RWPE1 (cell line): ENCODE measurements at regions not wholly inside any gene's neighbourhood (a gene's known extent, or its start where the extent isn't known, plus 50 kb on each side); places are given as distances from the start of the nearest gene placed in this dataset.

Experiments used
- CTCF ChIA-PET: fragments of 350-600 bp; sonication (Branson Sonifier 250); formaldehyde crosslinking; extraction: SDS; loops from one replicate; lab custom pipeline; 2021; lab: Yijun Ruan, JAX
- POLR2A ChIA-PET: fragments of 400-600 bp; formaldehyde crosslinking; extraction: SDS; loops from one replicate; lab custom pipeline; 2020; ENCODE audit warnings: antibody characterized with exemption; ENCODE audit not compliant: low non-redundant PET; lab: Yijun Ruan, JAX
- DNase-seq: peaks from one replicate; pipeline ENCODE4 v3.0.0; 2012; ENCODE audit warnings: low spot score
- H3K27ac ChIP-seq: fragments of 450-650 bp; 2 replicates; pipeline ENCODE4 v1.5.1; 2017
- TF ChIP-seq, protein P1 (sequence below): fragments of 450-650 bp; conservative IDR thresholded peaks from 2 replicates; pipeline ENCODE4 v1.5.1; 2017; ENCODE audit warnings: low read depth, mild to moderate bottlenecking

DNA sequence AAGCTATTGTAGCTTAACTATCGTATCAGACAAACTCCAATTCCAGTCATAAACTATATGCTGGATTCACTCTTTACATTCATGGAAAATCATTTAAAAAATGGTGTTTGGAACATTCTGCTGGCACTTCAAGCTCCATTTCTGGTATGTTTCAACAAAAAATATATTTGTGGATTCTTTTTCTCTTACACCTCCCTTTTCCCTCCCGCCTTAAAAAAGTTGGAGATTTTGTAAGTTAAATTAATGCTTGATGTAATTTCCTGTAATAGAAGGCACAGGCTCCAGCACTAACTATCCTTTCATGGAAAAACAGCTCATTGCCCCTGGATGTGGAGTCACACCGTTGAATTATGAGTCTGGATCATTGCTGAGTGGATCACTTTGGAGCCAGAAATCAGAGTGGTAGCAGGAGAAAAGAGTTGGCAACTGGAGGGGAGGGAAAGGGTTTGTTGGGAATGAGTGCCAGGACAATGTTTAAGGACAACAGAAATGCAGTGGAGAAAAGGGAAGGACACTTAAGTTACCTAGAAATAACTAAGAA is 102.8 kb downstream of the ICOS start:
- H3K27ac ChIP-seq: no peak overlapping the region
- TF ChIP-seq, protein P1, sequence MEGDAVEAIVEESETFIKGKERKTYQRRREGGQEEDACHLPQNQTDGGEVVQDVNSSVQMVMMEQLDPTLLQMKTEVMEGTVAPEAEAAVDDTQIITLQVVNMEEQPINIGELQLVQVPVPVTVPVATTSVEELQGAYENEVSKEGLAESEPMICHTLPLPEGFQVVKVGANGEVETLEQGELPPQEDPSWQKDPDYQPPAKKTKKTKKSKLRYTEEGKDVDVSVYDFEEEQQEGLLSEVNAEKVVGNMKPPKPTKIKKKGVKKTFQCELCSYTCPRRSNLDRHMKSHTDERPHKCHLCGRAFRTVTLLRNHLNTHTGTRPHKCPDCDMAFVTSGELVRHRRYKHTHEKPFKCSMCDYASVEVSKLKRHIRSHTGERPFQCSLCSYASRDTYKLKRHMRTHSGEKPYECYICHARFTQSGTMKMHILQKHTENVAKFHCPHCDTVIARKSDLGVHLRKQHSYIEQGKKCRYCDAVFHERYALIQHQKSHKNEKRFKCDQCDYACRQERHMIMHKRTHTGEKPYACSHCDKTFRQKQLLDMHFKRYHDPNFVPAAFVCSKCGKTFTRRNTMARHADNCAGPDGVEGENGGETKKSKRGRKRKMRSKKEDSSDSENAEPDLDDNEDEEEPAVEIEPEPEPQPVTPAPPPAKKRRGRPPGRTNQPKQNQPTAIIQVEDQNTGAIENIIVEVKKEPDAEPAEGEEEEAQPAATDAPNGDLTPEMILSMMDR: no peak
- DNase-seq: no peak
- ChIA-PET POLR2A (no interaction called here), CTCF (interaction anchor here (0.6 kb wide), 1 partner anchor 506 kb away, joined by 4 read pairs; no protein-coding TSS in a partner anchor)

- DNase-seq: no peak
- TF ChIP-seq, protein P1: no peak
- no peak overlapping the region for H3K27ac ChIP-seq
- POLR2A ChIA-PET: no interaction called here
- CTCF ChIA-PET: no interaction called here
Observed at GRCh38 chr2:204040016-204040415, 103.5 kb downstream of the ICOS start.

- DNase-seq: no peak
- H3K27ac ChIP-seq: no peak overlapping the region
- TF ChIP-seq, protein P1: no peak
- ChIA-PET POLR2A (no interaction called here), CTCF (no interaction called here)
Observed at GRCh38 chr2:204042401-204042800, 105.8 kb downstream of the ICOS start.

- H3K27ac ChIP-seq: no peak overlapping the region
- TF ChIP-seq, protein P1: no peak
- ChIA-PET CTCF (no interaction called here), POLR2A (no interaction called here)
- DNase-seq: no peak
Observed at GRCh38 chr2:204046145-204046544, 109.6 kb downstream of the ICOS start.

- DNase-seq: no peak
- ChIA-PET CTCF (no interaction called here), POLR2A (no interaction called here)
- no peak overlapping the region for H3K27ac ChIP-seq
- TF ChIP-seq, protein P1: no peak
Observed at GRCh38 chr2:204049635-204050034, 113.1 kb downstream of the ICOS start.

DNA sequence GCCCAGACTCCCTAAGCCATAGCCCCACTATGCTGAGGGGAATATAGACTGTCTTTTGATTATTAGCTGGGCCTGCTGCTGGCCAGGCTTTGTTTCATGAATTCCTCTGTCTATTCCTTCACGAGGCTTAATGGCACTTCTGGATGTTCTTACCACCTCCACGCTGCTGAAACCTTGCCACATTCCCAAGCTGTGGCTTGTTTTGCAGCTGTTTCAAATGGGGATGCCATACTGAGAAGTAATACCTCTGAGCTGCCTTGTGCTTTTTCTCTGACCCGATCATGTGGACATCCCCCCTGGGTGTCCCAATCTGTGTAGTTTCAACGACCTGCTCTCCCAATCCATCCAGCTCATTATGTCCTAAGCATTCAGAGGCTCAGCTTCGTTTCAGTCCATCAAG is 114.1 kb downstream of the ICOS start:
- CTCF ChIA-PET: interaction anchor here (0.6 kb wide), 1 partner anchor 131 kb away, joined by 4 read pairs; no protein-coding TSS in a partner anchor

More for the DNA sequence above, 114.1 kb downstream of the ICOS start:
- POLR2A ChIA-PET: no interaction called here
- H3K27ac ChIP-seq: no peak overlapping the region
- DNase-seq: no peak
- TF ChIP-seq, protein P1: no peak
